SKM-1 treated with dmso at 0.1 percent for 144 hours (cell line): ENCODE measurements at regions not wholly inside any gene's neighbourhood (a gene's known extent, or its start where the extent isn't known, plus 50 kb on each side); places are given as distances from the start of the nearest gene placed in this dataset.
A peak's percentile ranks its signal among the peaks of the same experiment; 100 is the strongest.

Experiments used
- DNase-seq: peaks from one replicate; lab custom pipeline; 2025; ENCODE audit not compliant: unreplicated experiment; lab: John Stamatoyannopoulos, UW

DNA sequence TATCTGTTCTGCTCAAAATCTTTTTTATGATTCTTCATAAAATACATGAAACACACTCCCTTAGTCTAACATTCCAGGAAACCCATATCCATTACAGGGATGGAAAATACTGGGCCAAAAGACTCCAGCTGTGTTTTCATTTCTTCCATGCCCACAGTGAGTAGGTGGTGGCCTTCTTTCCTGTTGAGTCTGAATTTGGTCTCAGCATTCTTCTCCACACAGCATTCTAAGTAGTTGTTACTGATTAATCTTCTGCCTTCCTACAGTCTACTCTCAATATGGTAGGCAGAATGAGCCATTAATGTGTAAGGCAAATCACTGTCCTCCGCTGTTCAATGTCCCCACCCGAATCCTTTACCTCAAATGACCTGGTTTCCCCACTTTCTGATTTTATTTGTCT is 370.6 kb upstream of the RPS6KA3 start:
- DNase-seq, result no peak

DNA sequence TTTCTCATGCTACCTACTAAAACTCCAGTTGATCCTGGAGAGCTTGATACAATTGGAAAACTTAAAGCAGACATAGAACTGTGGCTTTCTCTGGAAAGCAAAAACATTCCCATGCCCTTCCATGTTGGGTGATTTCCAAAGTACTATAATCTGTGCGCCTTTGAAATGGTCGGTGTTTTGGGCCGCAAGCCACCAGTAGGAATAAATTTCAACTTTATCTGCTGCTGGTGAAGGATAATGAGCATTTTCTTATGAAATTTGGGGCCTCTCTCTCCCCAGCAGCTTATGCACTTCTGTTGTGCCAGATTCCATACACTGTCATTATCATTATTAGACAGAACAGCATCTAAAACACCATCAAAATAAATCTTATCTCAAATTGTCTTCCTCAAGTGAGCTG is 366.7 kb upstream of the RPS6KA3 start:
- DNase-seq, result no peak

- DNase-seq, result no peak
Measured at GRCh38 chrX:20623448-20623847, 356.7 kb upstream of the RPS6KA3 start.

DNA sequence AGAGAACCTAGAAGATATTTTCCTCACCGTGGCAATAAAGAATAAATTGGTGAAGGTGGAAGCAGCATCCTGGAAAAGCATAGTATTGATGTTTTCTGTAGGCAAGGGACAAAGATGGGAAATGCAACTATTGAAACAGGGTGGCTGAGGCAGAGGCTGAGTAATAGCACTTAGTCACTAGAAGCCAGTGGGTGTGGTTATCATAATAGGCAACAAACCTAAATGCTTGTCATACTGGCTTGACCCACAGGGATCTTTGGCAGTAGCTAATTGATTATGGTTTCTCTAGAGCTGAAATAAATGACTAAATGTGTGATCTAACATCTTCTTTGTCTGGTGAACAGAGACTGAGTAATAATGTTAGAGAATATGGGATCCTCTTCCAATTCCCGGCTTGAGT is 353.6 kb upstream of the RPS6KA3 start:
- DNase-seq, result no peak

- DNase-seq, result no peak
Measured at GRCh38 chrX:20609916-20610415, 343.3 kb upstream of the RPS6KA3 start.

DNA sequence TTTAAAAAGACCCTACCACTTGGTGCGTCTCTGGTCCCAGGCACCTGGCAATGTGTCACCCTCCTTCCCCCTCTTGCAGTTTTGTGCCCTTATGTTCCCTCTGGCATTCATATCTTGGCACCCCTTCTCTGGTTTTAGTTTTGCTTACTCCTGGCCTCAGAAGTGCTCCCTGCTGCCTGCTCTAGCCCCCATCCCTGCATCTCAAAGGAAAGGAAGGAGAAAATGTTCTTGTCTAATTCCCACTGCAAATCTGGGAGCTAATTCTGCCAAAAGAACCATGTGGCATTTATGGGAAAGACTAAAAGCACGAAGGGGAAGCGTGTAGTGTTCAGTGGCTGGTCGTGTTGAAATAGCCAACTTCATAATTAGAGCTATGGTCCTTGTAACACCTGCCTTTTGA is 340.1 kb upstream of the RPS6KA3 start:
- DNase-seq, result no peak

DNA sequence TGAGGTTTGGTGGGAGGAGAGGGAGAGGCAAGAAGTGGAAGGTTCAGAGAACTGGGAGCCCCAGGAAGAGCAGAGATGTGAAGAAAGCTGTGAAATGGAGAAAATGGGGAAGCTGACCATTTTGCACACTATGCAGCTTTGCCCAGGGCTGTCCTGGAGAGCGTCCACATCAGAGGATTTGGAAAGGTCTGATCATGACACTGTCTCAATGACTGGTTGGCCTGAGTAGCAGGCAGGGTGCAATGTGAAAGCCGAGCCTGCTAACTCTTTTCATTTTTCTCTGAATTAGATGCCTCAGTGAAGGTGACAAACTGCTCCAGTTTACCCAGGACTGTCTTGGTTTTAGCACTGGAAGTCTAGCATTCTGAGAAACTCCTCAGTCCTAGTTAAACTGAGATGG is 330.1 kb upstream of the RPS6KA3 start:
- no peak for DNase-seq

DNA sequence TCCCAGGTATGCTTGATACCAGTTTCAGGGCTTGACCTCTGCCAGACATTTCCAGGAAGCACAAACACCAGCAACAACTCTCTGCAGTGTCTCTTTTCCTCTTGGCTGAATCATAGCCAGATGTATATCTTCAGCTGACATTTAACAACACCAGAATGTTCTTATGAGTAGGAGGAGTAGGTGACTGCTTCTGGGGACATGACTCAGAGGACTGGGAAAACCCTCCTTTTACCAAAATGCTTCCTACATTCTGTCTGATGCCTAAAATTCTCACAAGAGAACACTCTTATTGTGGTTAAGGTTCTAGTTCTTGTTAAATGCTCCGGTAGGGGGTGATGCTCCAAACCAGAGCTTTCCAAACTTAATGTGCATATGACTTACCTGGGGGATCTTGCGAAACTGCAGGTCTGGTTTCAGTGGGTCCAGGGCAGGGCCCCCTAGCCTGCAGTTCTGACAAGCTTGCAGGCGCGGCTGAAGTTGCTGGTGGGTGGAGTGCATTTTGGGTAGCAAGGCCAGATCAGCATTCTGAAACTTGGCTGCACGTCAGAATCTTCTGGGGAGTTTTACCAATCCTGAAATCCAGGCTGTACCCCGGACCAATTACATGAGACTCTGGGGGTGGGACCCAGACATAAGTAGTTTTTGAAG is 329.3 kb upstream of the RPS6KA3 start:
- no peak for DNase-seq

GRCh38 chrX:20594985-20595384 is 328.3 kb upstream of the RPS6KA3 start:
- DNase-seq, result no peak

DNA sequence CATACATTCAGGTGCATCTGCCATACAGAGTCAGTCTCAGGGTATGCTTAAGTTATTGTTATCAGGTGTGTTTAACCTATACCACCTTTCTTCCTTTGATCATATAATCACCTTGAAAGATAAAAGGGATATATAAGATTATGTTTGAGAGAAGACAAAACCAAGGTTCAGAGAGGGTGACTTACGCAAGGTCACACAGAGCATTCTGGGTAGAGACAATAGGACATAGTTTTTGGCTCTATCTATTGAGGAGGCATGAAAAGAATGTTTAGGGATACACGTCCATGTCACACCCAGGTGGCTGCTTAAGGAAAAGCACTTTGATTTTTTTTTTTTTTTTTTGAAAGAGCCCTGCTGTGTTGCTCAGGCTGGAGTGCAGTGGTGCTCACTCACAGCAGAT is 327.1 kb upstream of the RPS6KA3 start:
- no peak for DNase-seq

DNA sequence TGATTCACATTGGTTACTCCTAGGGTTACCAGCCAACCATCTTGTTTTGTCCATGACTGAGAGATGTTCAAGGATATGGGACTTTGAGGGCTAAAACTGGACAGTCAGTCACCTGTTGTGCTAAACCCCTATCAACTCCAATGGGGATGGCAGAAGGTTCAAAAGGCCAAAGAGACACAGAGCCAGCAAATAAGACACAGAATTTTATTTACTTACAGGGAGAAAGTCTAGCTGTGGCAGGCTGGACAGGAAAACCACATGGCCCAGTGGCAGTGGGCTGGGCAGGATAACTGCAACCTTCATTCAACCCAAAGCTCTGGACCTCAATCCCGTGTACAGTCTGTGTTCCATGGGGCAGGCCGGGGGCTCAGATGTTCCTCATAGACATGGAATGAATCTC is 326.7 kb upstream of the RPS6KA3 start:
- DNase-seq, result no peak

DNA sequence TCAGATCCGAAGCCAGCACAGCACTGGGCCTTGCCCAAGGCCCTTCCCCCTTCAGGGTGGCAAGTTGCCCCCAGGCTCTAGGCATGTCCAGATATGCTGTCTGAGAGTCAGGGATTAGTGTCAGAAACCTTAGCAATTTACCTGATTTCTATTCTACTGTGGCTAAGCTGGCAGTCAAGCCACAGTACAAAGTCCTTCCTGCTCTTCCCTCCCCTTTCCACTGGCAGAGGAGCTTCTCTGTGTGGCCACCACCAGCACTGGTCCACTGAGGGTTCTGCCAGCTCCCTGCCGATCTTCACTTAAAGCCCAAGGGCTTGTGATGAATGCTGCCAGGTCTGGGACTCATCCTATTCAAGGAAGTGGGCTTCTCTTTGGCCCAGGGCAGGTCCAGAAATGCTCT is 324.5 kb upstream of the RPS6KA3 start:
- DNase-seq, result no peak

DNA sequence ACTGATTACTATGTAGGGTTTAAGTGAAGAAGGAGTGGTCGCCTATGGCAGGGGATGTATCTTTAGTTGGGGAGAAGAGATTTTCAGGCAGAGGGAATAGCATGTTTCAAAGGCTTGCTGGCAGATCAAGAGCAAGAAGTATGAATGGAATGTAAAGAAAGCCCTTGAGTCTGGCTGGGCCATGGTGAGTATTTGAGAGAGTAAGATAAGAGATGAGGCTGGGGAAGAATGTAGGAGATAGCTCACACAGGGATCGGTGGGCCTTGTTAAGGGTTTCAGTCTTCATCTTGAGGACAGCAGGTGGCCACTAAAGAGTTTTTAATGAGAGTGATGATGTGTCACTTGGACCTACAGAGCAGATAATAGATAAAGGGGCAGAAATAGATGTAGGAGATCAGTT is 319.1 kb upstream of the RPS6KA3 start:
- no peak for DNase-seq

- no peak for DNase-seq
Measured at GRCh38 chrX:20571611-20572010, 304.9 kb upstream of the RPS6KA3 start.

DNA sequence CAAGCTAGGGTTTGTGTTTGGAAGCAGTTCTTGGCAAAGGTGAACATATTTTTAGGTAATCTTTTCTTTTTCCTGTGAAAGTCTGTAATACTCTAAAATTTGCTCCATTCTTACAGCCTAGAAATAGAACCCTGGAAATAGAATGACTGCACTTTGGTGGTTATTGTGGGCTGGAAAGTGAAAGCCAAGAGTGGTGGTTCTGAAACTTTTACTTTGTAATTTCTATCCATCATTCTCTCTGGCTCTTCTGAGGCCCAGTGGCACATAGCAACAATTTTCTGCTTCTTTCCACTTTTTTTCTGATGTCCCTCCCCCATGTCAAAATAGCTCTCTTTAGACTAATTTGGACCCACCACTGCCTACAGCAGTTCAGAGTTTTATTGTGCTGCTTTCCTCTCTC is 300.4 kb upstream of the RPS6KA3 start:
- DNase-seq, result no peak

DNA sequence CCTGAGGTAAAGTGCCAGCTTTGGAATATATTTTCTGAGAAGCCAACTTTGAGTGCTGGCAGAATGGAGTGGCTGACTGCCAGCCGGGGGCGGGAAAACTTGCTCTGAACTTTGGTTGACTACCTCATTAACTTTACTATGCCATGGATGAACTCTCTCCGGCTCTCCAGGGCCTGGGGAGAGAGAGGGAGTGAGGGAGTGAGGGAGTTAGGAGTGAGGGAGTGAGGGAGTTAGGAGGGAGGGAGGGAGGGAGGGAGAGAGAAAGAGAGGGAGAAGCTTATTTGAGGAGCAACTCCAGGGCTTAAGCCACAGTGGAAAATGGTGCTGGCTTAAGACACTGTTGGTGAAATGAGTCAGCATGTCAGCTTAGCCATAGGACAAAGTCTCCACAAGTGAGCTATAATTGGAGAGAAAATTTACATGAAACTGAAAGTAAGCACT is 280.9 kb upstream of the RPS6KA3 start:
- no peak for DNase-seq

- DNase-seq, result no peak
Measured at GRCh38 chrX:20545538-20545937, 278.8 kb upstream of the RPS6KA3 start.

- DNase-seq, result no peak
Measured at GRCh38 chrX:20542072-20542471, 275.4 kb upstream of the RPS6KA3 start.

GRCh38 chrX:20538974-20539373 is 272.3 kb upstream of the RPS6KA3 start:
- no peak for DNase-seq

GRCh38 chrX:20531667-20532066 is 265.0 kb upstream of the RPS6KA3 start:
- DNase-seq, result no peak

- DNase-seq, result peak; percentile 31
Measured at GRCh38 chrX:20530406-20530921, 263.8 kb upstream of the RPS6KA3 start.

DNA sequence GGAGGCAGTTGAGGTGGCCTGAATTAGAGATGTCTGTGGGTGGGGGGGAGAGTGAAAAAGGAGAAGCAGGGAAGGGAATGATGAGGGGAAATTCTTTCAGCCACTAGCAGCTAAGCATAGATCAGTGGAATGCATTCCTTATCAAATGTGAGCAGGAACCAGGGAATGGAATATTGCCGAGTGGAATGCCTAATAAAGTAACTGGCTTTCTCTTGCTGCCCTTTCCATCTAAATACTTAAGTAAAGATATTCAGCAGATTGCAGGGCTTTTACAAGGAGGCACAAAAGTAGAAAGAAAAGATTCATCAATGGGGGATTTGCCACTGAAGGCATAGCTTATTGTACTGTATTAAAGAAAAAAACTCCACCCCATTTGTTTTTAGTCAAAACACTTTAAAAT is 263.0 kb upstream of the RPS6KA3 start:
- DNase-seq, result no peak

DNA sequence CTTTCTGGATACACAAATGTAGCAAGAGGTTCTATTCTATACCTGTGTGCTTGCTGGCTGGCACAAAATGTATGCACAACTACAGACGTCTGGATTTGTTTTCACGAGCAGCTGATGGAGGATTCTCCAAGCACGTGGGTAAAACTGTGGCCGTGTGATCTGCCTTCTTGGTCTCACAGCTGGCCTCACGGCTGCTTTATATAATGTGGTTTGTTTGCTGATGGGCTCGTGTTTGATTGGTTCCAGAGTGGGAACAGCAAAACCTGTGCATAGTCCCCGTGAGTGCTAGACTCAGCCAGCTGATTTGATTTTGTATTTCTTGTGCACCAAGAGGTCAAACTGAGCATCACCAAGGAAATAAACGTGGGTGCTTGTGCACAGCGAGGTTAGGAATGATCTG is 262.6 kb upstream of the RPS6KA3 start:
- no peak for DNase-seq
